ENCODE measurements at regions not wholly inside any gene's neighbourhood (a gene's known extent, or its start where the extent isn't known, plus 50 kb on each side); places are given as distances from the start of the nearest gene placed in this dataset.
"Not testable (repeated sequence)": the region's sequence is repeated elsewhere in the genome, so short reads cannot be mapped to it uniquely, and the experiment has no call there.

GRCh38 chr16:21487956-21488355 lies 111.4 kb upstream of the METTL9 start:
- DNase-seq, result not testable (repeated sequence)

GRCh38 chr16:21499046-21499445 lies 100.3 kb upstream of the METTL9 start:
- not testable (repeated sequence) for DNase-seq

- peak; percentile 58 for DNase-seq
Observed at GRCh38 chr16:21501223-21501868, 98.0 kb upstream of the METTL9 start.

- DNase-seq, result peak; percentile 90
Observed at GRCh38 chr16:21501869-21502667, 97.3 kb upstream of the METTL9 start.

GRCh38 chr16:21503574-21503920 lies 95.8 kb upstream of the METTL9 start:
- DNase-seq, result not testable (repeated sequence)

- not testable (repeated sequence) for DNase-seq
Observed at GRCh38 chr16:21503941-21504832, 95.2 kb upstream of the METTL9 start.

- not testable (repeated sequence) for DNase-seq
Observed at GRCh38 chr16:21505751-21506520, 93.4 kb upstream of the METTL9 start.

- DNase-seq, result not testable (repeated sequence)
Observed at GRCh38 chr16:21506857-21507456, 92.4 kb upstream of the METTL9 start.

- DNase-seq, result not testable (repeated sequence)
Observed at GRCh38 chr16:21507631-21508305, 91.6 kb upstream of the METTL9 start.

- not testable (repeated sequence) for DNase-seq
Observed at GRCh38 chr16:21508661-21509436, 90.5 kb upstream of the METTL9 start.

GRCh38 chr16:21509437-21510086 lies 89.8 kb upstream of the METTL9 start:
- DNase-seq, result not testable (repeated sequence)

- DNase-seq, result not testable (repeated sequence)
Observed at GRCh38 chr16:21510869-21511255, 88.5 kb upstream of the METTL9 start.

GRCh38 chr16:21511315-21512210 lies 87.8 kb upstream of the METTL9 start:
- not testable (repeated sequence) for DNase-seq

- DNase-seq, result not testable (repeated sequence)
Observed at GRCh38 chr16:21512280-21513192, 86.8 kb upstream of the METTL9 start.

- not testable (repeated sequence) for DNase-seq
Observed at GRCh38 chr16:21513337-21513741, 86.0 kb upstream of the METTL9 start.

- not testable (repeated sequence) for DNase-seq
Observed at GRCh38 chr16:21513812-21514473, 85.4 kb upstream of the METTL9 start.

GRCh38 chr16:21514474-21514840 lies 84.9 kb upstream of the METTL9 start:
- not testable (repeated sequence) for DNase-seq

Measured in hindlimb muscle (tissue), 1 donor.